HFF-Myc (cell line): ENCODE measurements at regions not wholly inside any gene's neighbourhood (a gene's known extent, or its start where the extent isn't known, plus 50 kb on each side); places are given as distances from the start of the nearest gene placed in this dataset.

Experiments used
- DNase-seq: peaks from one replicate; pipeline ENCODE4 v3.0.0-alpha.2; 2011; ENCODE audit warnings: low read depth; ENCODE audit errors: extremely low read depth
- H3K4me3 ChIP-seq: replicated peaks from 2 replicates; pipeline ENCODE4 v1.5.1; 2011; ENCODE audit warnings: low read depth, mild to moderate bottlenecking, control low read depth, low read length
- TF ChIP-seq, protein P1 (sequence below): IDR thresholded peaks from 2 replicates; pipeline ENCODE4 v1.5.1; 2012; ENCODE audit warnings: mild to moderate bottlenecking, low read depth, low read length, control low read depth; ENCODE audit errors: missing control alignments

DNA sequence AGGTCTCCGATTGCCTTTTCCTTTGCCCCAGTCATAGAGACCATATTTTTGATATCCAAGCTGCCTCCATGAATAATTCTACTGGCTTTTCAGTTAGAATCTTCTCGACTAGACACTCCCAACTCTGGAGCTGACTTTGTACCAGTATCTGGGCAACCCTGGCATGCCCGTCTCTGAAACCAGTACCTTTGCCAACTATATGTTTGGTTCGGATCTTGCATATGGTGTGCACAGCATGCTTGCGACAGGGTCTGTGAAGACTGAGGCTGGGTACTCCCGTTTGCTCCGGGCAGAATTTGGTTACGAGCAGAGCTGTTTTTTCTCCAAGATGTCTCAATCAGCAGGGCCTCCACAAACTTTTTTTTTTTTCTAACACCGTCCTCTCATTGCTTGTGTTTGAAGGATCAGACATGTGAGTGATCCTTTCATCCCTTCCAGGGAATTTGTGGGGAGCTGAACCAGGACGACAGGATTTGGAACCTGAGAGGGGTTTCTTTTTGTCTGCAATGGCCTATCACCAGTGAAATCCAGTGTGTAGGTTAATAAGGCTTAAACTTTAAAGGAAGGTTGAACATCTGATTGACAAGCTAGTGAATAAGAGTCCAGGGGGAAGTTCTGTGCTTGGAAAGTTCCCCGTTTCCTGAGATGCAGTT is 322.3 kb downstream of the MYCN start:
- H3K4me3 ChIP-seq, result no peak overlapping the region
- TF ChIP-seq, protein P1, sequence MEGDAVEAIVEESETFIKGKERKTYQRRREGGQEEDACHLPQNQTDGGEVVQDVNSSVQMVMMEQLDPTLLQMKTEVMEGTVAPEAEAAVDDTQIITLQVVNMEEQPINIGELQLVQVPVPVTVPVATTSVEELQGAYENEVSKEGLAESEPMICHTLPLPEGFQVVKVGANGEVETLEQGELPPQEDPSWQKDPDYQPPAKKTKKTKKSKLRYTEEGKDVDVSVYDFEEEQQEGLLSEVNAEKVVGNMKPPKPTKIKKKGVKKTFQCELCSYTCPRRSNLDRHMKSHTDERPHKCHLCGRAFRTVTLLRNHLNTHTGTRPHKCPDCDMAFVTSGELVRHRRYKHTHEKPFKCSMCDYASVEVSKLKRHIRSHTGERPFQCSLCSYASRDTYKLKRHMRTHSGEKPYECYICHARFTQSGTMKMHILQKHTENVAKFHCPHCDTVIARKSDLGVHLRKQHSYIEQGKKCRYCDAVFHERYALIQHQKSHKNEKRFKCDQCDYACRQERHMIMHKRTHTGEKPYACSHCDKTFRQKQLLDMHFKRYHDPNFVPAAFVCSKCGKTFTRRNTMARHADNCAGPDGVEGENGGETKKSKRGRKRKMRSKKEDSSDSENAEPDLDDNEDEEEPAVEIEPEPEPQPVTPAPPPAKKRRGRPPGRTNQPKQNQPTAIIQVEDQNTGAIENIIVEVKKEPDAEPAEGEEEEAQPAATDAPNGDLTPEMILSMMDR, result no peak
- DNase-seq, result no peak

GRCh38 chr2:16261791-16262190 is 321.4 kb downstream of the MYCN start:
- TF ChIP-seq, protein P1, result no peak

DNA sequence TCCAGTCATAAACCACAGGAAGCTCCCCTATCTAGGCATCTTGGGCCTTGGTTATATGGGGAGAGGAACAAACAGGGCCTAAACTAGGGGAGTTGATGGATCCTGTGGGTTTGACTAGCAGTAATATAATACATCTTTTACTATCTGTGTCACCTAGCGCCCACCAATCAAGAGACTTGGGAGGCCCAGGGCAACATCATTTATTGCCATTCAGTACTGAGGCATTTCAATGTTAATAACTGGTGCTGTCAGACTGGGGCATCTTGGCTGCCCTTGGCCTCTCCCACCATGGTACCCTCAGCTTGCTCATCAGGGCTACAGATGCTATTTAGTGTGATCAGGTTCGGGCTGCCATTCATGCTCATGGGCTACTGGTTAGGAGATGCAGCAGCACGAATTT is 320.7 kb downstream of the MYCN start:
- no peak overlapping the region for H3K4me3 ChIP-seq
- no peak for DNase-seq
- TF ChIP-seq, protein P1, result no peak

More at GRCh38 chr2:16261791-16262190, 321.4 kb downstream of the MYCN start:
- DNase-seq, result no peak
- H3K4me3 ChIP-seq, result no peak overlapping the region

DNA sequence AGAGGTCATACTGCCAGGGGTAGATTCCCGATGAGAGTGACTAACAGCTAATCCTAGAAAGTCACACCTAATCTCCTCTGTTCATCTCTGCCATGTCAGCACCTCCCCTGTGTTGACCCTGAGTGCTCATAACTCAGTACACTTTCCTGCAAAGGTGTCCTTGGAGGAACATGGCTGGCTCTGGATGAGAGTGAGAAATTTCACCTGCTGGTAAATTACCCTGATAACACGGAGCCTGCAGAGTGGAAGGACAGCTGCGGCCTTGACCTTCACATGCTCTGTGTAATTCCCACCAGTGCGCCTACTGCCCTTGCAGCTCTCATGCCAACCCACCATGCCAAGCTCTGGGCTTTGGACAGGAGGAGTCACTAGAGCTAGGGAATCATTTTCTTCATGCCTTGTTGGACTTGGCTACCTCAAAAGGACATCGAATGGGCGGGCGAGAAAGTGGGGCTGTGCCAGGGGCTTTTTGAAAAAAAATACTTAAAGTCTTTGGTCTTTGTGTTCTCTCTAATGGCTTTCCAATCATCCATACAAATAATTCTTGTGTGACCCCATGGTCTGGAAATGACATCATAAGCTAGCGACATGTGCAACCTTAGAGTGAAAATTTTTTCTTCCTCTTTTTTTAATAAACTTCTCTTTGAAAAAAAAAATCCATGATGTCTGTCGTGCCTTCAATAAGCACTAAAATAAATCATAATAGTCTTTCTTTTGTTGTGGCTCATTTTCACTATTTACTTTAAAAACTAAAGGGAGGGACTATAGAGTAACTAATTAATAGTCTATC is 319.9 kb downstream of the MYCN start:
- DNase-seq, result no peak
- TF ChIP-seq, protein P1, result no peak
- H3K4me3 ChIP-seq, result no peak overlapping the region

DNA sequence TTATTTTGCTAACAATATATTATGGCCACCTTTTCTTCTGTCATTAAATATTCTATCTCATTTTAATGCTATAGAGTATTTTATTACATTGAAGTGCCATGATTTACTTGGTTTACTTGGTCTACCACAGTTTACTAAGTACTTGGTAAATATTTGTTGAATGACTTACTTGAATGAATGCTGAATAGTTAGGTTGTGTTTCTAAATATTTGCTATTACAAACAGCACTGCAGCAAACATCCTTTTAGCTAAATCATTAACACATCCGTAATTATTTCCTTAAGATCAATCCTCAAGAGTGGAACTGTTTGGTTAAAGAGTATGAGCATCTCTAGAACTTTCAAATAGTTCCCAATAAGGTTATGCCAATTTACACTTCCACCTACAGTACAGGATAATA is 318.7 kb downstream of the MYCN start:
- DNase-seq, result no peak
- H3K4me3 ChIP-seq, result no peak overlapping the region
- TF ChIP-seq, protein P1, result no peak

GRCh38 chr2:16258350-16258749 is 318.0 kb downstream of the MYCN start:
- DNase-seq, result no peak

More at GRCh38 chr2:16258350-16258749, 318.0 kb downstream of the MYCN start:
- no peak overlapping the region for H3K4me3 ChIP-seq
- TF ChIP-seq, protein P1, result no peak
